ENCODE measurements at regions not wholly inside any gene's neighbourhood (a gene's known extent, or its start where the extent isn't known, plus 50 kb on each side); places are given as distances from the start of the nearest gene placed in this dataset.

DNA sequence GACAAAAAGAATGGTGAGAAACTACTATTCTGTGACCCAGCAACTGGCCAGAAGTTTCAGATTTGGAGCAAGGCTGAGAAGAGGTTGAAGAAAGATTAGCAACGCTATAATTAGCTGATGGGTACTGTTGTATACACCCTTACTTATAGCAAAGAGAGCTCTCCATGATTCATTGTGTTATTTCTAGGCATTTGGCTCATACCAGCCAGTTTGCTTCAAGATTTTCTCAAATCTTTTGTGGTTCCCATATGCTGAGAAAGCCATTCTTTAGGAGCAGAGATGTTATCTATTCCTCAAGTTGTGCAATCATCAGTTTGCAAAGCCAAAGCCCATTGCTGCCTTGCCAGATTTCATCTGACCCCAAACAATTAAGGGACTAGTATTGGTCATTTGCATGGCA, 179.4 kb downstream of the ETS1 start:
- DNase-seq (ENCODE audit: low read depth): no peak

DNA sequence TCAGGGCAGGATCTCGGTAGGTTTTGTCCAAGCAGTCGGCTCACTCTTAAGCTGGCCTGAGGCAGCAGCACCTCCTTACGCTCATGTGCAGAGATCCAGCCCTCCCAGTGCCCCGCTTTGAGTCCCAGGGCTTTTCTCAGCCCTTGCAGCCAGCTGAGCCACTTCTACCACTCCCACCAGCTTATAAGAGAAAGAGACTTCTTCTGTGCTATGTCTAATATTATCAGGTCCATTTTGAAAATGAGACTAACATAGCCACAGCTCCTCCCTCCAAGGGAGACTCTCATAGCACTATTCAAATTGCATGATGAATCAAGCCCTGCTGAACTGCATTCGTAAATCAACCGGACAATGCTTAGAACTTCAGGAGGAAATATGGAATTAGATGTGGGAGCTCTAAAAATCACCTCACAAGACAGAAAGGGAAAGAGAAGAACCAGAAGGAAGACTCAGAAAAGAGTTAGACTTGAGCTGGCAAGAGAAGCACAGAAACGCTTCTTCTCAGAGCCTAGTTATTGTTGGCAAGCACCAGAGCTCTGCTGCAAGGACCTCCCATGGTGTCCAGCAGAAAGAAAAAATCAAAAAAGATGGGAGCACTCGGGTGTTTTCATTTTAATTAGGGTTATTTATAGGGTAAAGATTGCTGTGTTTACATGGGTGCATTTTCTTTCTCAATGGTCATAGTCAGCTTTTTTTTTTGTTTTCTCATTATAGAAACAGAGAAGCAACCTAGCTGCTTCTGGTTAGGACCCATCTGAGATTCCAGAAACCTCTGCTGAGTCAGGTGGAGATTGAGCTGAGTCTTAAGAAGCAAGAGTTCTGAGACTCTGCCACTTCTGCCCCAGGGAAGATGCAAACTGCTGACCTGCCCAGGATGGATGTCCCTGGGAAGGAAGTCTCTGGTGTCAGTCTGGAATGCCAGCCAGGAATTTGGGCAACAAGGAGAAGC, 181.4 kb downstream of the ETS1 start:
- no peak for DNase-seq (ENCODE audit: low read depth)

DNA sequence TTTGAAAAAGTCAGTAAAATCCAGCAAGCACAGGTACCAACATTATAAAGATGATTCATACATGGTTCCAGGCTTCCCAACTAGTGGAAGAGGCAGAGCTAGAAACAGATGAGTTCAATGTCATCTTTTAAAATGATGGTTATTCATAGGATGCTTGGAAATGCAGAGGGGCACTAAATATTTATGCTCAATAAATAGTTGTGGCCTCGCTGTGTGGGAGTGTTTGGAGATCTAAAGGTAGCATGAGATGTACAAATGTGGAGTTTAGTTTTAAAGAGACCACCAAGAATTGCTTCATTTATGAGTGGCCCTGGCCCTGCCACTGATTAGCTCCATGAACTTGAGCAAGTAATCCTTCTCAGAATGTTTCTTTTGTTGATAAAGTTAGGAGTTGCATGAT, 182.2 kb downstream of the ETS1 start:
- DNase-seq (ENCODE audit: low read depth): no peak

DNA sequence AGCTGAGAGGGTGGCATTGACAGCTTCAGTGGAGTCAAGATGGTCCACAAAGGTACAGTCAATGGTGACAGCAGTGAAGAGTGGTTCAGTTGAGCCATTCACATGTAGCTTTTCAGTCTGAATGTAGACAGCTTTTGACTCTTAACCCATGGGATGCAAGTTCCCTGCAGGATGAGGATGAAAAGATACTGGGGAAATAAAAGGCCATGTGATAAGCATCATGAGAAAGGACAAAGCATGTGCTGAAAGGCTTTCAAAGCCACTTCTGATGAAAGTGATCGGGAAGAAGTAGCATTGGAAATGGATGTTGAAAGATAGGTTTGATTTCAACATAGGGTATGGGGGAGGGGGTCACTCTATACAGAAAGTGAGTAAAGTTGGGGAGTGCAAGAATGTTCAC, 182.9 kb downstream of the ETS1 start:
- DNase-seq (ENCODE audit: low read depth): no peak

DNA sequence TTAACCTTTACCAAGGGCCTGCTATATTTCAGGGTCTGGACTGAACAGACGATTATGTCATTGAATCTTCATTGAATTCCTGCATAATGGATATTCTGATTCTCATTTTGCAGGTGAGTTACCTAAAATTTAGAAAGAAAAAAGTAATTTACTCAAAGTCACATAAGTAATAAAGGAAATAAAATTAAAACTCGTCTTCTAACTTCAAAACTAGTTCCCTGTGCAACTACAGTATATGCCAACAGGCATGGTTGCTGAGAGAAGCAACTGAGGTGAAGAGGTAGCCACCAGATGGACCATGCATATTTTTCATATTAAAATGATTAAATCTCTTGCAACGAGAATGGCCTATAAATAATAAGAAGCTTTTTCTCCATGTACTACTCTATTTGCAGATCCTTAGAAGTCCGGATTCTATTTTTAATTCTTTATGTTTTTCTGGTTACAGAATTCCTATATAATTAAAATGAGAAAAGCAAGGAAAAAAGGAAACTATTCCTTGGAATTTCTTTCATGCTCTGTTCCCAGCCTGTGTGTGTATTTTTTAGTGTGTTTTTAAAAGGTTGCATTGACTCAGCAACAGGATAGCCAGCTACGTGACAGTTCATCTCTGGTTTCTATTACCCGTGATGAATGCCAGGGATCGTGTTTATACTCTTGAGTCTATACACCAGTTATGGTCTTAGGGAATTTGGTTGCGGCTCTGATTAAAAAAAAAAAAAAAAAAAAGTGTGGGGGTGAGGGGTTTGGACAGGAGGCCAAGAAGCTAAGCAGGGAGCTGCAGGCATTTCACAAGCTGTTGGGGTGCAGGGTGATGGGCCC, 186.8 kb downstream of the ETS1 start:
- no peak for DNase-seq (ENCODE audit: low read depth)

DNA sequence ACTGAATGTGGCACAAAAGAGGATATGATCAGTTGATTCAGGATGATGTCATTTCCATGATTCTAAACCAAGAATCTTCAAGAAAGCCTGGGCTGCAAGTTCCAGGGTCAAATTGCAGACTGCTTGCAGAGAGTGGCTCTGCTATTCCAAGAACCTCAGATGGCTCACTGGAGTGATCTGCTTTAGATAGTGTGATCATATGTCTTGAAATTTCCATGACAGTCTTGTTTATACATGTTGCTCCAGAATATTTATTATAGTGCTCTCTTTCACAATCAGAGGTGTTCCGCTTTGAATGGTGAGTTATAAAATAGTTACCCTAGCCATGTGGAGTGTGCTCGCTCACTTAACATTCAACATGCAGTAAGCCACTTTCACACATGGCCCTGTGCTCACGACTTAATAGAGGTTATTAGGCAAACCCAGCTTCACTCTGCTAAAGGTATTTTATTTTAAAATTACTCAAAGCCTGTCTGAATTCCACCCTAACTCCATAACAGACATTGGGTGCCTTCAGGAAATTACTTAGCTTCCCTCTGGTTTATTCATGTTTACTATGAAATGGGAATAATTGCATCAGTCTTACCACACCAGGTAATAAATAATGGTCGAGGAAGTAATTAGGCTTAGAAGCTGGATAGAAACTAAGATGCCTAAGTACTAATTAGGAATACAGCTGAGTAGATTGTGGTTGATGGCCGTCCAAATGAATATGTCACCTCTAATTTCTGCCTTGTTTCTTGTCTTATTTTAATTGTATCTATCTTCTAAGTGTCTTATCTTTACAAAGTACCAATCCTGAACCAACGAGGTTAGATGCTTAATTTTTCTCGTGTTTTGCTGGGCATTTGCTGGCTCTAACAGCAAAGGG, 187.9 kb downstream of the ETS1 start:
- no peak for DNase-seq (ENCODE audit: low read depth)

DNA sequence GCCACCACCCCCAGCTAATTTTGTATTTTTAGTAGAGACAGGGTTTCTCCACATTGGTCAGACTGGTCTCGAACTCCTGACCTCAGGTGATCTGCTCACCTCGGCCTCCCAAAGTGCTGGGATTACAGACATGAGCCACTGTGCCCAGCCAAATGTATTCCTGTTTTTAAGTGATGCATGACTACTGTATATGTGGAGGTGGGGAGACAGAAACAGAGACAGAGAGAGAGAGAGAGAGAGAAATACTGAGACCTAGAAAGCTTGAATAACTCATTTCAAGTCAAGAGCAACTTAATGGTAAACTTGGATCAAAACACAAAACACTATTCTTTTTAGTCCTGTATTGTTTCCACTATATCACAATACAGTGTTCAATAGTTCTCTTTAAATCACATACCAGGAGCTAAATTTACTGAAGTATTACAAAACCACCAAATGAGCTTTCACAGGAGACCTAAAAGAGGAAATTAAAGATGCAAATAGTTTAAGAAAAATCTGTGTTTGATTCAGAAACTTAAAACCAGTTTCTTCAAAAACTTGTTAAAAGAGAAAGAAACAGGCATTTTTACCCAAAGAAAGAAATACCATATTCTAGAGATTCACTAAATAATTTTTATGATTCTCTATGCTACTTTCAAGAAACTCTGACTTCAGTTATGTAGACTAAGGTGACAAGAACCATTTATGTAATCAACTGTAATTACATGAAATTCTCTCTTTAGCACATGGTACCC, 188.7 kb downstream of the ETS1 start:
- no peak for DNase-seq (ENCODE audit: low read depth)

DNA sequence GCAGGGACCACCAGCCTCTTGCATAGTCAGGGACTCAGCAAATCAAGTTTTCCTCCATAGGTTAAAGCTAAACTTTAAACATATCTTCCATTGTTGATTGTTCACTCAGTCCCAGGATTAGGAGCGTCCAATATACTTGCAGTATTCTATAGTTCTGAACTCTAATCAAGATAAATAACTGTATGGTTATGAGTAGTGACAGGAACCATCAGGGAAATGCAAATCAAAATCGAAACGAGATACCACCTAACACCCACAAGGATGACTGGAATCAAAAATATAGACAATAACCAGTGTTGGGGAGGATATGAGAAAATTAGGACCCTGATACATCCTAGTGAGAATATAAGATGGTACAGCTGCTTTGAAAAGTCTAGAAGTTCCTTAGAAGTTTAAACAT, 190.0 kb downstream of the ETS1 start:
- DNase-seq (ENCODE audit: low read depth): no peak

DNA sequence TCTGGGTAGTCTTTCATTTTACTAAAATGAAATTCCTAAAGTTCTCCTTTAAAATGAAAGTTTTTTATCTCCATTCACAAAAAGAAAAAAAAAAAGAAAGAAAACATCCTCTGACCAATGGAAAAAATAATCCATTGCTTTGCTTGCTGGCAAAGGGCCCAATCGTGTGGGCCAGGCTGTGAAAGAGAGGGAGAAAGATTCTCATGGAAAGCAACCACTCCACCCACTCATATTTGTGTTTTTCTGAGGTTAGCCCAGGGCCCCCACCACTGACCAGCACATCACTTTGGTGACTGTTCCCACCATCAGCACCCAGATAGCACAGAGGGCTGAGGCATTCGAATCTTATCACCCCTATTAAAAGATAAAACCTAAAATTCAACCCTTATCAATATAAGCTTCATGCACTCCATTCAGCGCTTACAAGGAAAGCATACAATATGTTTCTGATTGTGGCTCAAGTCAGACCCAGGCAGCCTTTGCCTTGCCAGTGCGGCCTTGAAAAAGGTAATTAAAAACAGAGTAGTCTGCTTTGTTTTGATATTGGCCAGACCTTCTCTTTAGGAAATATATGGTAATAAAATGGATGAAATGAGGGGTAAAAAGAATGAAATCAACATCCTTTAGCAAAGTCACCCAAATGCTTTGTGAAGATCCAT, 192.8 kb downstream of the ETS1 start:
- DNase-seq (ENCODE audit: low read depth): no peak

DNA sequence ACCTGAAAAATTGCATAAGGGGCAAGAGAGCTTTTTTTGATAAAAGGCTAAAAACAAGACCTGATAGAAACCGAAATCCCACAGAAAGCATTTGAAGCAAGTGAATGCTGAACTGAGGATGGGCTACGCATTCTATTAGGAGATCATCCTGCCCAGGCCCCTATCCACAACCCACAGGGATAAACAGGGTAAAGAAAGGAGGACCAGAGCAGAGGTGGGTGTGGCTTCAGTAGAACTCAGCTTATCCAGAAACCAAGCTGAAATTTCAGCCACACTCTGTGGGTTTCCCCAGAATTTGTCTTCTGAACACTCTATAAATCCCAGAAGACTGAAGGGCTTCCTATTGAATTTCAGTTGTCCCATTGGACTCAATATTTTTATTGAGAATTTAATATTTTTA, 195.1 kb downstream of the ETS1 start:
- no peak for DNase-seq (ENCODE audit: low read depth)

DNA sequence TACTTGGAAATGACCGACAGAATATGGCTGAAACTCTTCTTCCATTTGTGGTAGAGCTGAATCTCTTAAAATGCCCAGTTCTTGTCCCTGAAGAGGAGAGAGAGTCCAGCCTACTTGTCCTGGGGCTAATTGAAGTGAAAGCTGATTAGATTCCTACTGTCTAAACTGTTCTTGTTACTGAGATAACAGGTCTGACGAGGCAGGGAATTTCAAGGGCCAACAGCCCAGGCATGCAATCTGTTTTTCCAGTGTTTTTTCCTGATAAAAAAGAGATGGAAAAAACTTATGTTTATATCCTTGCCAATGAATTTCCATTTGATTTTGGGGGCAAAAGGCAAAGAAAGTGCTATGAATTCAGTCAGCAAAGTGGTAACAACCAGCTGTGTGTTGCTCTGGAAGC, 195.5 kb downstream of the ETS1 start:
- DNase-seq (ENCODE audit: low read depth): no peak

DNA sequence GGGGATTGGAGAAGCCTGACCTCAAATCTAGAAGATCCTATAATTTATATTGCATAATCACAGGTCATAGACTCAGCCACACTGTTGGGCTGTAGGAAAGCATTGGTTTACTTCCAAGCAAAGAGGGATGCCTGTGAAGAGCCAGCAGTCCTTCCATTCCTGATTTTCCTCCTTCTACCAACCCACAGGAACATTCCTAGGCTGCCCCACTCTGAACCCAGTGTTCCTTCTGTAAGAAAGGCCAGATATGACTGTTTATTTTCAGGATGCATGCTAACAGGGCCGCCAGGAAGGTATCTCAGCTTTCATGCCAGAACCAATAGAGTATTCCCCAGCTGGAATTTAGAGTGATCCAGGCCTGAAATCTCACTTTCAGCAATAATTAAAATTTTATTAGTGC, 197.1 kb downstream of the ETS1 start:
- no peak for DNase-seq (ENCODE audit: low read depth)

DNA sequence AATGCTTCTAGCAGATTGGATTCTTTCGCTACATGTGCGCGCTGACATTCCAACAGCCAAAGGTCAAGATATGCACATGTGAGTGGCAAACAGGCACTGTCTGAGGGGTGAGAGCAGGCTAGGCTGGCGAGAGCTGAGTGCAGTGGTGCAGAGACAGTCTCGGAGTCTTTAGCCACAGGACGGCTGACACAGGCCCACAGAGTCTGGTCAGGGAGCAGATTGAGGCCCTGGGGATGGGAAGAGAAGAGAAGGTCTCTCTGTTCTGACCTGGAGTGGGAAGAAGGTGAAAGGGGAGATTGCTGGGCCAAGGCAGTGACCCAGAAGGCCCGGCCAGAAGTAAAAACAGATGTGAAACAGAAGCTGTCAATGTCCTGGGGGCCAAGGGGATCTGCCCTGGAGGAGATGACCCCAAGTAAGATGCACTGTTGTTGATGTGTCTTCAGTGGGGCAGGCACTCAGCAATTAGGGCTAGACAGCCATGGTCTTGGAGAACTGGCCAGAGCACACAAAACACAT, 197.8 kb downstream of the ETS1 start:
- DNase-seq (ENCODE audit: low read depth): no peak

DNA sequence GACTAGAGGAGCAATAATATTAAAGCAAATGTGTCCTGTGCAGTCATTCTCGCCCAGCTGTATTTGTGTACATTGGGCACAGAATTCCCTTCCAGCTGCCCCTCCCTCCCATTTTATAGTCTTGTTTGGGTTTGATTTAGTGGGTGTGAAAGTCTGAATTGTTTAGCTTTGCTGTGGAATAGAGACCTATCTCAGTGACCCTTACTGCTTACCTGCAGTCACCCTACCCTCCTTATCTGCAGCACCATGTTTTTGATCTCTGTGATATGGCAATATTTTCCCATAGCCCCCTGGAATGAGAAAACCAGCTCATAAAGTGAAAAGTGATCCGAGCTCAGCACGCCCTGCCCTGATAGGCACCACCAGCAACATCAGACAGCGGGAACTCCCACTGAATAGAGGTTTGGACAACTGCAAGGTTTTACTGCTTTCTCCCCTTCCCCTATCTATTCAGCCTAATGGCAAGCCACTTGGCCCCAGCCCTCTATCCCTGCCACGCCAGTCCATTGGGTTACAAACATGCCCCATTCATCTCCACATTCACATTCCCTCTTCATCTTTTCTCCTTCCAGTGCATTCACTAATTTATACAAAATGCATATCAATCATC, 199.0 kb downstream of the ETS1 start:
- DNase-seq (ENCODE audit: low read depth): no peak

DNA sequence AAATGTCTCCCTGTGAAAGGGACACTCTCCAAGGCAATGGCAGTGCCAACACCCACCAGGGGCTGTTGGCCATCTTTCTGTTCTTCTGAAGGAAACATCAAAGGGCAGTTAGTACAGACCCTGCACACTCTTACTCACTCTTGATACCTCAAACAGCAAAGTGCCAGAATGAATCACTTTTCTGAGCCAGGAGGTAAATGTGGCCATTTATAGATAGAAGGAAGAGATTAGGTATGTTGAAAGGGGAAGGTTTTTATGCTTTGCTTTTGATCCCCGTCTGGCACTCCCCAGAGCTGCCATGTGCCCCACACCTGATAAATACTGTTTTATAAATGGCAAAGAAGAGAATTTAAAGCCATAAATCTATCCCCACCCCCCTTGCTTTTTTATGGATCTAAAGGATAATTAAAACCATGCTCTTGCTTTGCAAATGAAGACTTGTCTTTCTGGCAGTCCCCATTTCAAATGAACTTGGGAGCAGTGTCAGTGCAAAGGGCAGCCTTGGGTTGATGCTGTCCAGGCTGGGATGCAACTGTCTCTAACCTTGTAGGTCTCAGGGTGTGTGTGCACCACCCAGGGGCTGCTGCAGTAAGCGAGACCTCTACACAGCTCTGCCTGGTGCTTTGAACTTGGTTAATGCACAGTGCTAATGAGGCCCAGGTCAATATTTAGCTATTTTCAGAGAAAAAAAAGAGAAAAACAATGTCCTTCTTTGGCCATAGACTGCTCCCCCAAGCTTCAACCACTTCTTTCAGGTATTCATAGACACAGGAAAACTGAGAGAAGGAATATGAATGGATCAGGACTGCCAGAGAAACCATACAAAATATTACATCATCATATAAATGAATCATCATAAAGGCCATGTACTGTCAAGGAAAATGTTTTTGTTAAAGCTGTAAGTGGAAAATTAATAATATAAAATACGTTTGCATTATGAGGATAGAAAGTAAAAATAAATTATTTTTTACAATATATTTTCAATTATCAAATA, 207.5 kb downstream of the ETS1 start:
- peak; percentile 18 for DNase-seq (ENCODE audit: low read depth)

DNA sequence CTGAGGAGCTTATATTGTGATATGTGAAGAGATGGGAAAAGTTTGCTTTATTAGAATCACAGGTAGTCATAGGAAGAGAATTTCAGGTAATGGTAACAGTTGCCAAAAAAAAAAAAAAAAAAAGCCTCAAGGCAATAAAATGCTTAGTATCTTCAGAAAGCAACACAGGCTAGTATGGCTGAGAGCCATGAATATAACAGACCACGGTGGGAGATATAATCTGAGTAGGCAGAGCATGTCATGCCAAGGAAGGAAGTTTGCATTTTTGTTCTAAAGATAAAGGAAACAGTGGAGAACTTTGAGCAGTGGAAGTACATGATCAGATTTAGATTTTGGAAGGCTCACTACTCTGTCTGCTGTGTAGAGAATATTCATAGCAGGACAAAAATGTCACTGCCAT, 211.4 kb downstream of the ETS1 start:
- DNase-seq (ENCODE audit: low read depth): no peak

DNA sequence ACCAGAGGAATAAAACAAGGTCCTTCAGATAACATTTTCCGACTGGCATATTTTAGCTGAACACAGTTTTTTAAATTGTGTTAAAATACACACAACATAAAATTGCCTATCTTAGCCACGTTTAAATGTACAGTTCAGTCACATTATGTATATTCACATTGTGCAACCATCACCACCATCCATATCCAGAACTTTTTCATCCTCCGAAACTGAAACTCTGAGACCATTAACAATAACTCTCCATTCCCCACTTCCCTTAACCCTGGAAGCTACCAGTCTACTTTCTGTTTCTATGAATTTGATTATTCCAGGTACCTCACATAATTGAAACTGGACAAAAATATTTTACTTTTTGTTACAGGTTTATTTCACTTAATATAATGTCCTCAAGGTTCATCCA, 213.3 kb downstream of the ETS1 start:
- no peak for DNase-seq (ENCODE audit: low read depth)

DNA sequence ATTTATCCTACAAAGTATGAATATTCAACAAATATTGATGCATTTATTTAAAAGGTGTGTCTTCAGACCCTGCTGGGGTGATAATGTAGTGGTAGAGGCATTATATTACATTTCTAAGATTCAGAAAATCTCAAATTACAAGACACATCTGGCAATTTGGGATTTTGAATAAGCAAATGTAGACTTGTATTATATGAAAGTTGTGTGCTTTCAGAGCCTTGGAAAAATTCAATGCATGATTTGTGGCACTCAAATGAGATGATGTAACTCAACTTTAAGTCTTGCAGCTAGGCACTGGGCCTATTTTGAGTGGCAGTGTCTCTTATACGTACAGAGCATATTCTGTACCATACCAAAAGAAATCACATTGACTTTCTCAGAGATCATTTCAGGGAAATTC, 214.4 kb downstream of the ETS1 start:
- no peak for DNase-seq (ENCODE audit: low read depth)

DNA sequence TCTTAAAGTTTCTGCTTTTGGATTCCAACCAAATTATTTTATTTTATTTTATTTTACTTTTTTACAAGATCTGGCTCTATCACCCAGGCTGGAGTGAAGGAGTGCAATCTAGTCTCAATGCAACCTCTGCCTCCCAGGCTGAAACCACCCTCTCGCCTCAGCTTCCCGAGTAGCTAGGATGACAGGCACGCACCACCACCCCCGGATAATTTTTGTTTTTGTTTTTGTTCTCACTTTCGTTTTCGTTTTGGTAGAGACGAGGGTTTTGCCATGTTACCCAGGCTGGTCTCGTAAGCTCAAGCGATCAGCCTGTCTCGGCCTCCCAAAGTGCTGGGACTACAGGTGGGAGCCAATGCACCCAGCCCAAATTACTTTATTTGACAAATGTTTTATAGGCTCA, 219.8 kb downstream of the ETS1 start:
- DNase-seq (ENCODE audit: low read depth): no peak

Data from T-helper 22 cell (primary cell).